ENCODE measurements at regions not wholly inside any gene's neighbourhood (a gene's known extent, or its start where the extent isn't known, plus 50 kb on each side); places are given as distances from the start of the nearest gene placed in this dataset.

DNA sequence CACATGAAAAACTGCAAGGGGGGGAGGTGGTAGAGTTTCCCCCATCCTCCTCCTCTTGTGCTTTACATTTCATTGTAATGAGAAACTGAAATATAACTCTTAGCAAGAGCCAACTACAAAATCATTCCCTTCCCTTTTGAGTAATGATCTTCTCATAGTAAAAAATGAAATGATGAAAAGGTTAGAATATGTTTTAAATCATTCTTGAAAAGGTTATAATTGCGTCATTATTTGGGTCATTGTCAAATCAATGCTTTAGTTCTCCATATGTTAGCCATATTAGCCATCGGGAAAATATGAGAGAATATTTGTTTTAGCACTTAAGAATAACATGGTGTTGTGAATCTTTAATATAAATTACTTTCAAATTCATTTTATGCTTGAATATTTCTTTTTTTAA lies 1185.0 kb upstream of the CDH18 start:
- no peak for DNase-seq (ENCODE audit: low read depth)

DNA sequence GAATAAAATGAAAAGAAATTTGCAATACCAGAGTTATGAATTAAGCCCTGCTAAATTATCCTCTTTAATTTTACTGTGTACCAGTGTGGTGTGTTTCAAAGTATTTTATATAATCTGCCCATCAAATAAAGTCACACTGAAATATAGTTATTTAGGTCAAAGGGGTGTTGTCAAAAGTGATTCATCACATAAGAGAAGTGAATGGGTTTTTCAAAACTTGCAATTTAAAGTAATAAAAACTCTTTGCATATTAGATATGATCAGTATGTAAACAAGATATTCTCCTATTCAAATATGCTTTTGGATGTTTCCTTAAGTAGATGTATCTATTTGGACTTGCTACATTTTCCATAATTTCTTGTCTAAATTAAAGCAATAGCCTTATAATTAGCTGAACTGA lies 1183.0 kb upstream of the CDH18 start:
- no peak for DNase-seq (ENCODE audit: low read depth)

- DNase-seq (ENCODE audit: low read depth): no peak
These were observed 1180.6 kb upstream of the CDH18 start for GRCh38 chr5:21168557-21168956.

DNA sequence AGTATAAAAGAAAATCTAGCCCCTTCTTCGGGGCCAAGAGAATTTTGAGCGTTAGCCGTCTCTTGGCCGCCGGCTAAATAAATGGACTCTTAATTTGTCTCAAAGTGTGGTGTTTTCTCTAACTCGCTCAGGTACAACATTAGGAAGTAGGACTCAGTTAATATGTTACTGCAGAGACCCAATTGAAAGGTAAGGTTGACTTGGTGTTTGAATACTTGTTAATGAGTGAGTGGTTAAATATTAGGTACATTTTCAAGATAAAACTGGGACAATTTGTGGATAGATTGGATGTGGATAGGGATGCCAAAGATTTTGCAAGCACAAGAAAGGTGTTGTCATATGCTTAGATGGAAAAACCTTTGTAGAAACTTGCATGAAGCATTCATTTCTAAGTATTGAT lies 1177.3 kb upstream of the CDH18 start:
- DNase-seq (ENCODE audit: low read depth): no peak

DNA sequence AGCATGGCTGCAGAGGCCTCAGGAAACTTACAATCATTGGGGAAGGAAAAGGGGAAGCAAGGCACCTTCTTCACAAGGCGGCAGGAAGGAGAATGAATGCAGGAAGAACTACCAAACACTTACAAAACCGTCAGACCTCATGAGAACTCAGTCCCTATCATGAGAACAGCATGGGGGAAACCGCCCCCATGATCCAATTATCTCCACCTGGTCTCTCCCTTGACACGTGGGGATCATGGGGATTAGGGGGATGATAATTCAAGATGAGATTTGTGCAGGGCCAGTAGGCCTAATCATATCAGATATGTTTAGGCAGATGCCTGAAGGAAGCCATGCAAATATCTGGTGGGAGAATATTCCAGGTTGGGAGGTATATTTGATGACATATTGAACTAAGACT lies 1176.4 kb upstream of the CDH18 start:
- no peak for DNase-seq (ENCODE audit: low read depth)

DNA sequence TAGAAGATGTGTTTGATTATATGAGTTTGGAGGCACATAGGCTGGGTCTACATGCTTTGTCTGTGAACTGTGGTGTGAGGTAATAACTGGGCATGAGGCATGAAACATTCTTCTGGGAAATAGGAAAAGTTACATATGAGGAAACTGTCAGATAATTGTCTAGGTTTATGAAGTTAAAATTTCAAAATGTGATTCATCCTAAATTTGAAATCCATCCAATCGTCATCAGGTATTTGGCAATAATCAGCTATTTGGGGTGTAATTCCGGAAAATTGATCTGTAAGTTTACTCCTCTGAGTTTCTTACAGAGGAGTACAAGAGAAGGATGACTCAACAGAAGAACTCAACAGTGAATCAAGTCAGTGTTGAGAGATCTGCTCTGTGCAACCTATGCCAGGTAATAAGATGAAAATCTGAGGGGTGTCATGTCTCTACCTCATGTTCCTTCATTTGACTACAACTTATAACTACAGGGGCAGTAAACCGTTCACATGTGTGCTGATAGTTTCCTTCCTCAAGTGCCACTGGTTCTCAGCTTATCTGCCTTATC lies 1171.6 kb upstream of the CDH18 start:
- no peak for DNase-seq (ENCODE audit: low read depth)

- no peak for DNase-seq (ENCODE audit: low read depth)
These were observed 1166.5 kb upstream of the CDH18 start for GRCh38 chr5:21154526-21154925.

DNA sequence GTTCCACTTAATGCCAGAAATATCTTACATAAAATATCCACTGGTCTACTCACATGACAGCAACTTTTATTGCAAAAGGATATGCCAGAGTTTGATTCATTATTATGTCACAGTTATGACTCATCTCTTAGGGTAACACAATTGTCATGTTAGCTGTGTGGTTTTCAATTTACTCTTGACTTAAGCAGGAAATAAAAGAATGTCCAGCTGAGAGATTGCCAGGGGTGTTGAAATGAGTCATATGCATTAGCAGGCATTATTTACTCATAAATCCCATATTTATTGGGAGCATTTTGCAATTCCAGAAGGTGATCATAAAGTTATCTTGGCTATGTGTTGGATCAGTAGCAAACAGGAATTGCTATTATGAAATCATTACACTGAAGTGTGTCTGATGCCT lies 1164.6 kb upstream of the CDH18 start:
- peak; percentile 86 for DNase-seq (ENCODE audit: low read depth)

- no peak for DNase-seq (ENCODE audit: low read depth)
These were observed 1157.4 kb upstream of the CDH18 start for GRCh38 chr5:21145376-21145775.

- no peak for DNase-seq (ENCODE audit: low read depth)
These were observed 1155.7 kb upstream of the CDH18 start for GRCh38 chr5:21143686-21144085.

GRCh38 chr5:21142791-21143190 lies 1154.8 kb upstream of the CDH18 start:
- DNase-seq (ENCODE audit: low read depth): no peak

GRCh38 chr5:21140987-21141386 lies 1153.0 kb upstream of the CDH18 start:
- DNase-seq (ENCODE audit: low read depth): no peak

- no peak for DNase-seq (ENCODE audit: low read depth)
These were observed 1138.2 kb upstream of the CDH18 start for GRCh38 chr5:21126236-21126635.

- DNase-seq (ENCODE audit: low read depth): no peak
These were observed 1137.4 kb upstream of the CDH18 start for GRCh38 chr5:21125238-21125983.

DNA sequence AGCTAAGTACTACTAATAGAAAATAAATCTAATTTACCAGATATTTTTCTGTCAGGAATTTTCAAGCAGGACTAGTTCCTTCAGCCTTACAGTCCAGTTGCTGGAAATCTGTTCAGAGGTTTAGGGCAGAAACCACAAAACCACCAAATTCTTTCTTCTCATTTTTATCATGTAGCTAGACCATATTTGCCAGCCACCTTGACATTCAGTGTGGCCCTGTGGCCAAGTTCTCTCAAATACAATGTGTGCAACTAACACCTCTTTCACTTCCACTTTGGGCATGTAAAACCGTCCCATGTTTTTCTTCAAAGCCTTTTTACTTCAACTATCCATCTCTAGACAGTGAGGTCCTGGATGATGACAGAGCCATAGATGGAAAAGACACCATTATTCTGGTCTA lies 1133.2 kb upstream of the CDH18 start:
- no peak for DNase-seq (ENCODE audit: low read depth)

DNA sequence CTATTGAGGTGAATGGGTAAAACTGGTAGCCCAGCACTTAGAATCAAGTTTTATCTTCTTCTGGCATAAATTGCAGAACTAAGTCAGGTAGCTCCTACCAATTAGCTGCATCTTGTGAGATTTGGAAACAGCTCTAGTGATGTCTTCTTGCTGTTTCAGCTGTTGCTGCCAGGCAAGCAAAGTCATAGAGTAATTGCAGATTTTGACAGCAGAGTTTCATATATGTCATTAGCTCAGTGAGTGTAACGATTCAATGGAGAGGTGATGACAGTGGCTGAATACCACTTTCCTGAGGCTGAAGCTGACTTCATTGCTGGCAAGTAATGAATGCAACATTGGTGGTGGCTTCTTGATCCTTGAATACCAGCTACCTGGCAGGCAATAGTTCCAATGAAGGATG lies 1109.7 kb upstream of the CDH18 start:
- DNase-seq (ENCODE audit: low read depth): no peak

- DNase-seq (ENCODE audit: low read depth): no peak
These were observed 1106.6 kb upstream of the CDH18 start for GRCh38 chr5:21094619-21095018.

DNA sequence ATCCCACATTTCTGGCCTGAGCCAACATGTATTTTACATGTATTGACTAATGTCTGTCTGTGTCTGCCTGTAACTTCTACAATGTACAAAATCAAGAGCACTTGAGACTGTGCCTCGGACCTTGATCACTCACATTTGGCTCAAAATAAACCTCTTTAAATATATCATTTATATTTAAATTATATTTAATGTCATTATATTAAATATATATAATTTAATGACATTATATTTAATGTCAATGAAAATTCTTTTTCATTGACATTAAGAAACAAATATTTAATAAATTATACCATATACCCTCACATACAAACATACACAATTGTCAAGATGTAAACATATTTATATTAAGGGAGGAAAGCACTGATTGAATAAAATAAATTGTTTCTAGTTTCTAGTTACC lies 1099.8 kb upstream of the CDH18 start:
- no peak for DNase-seq (ENCODE audit: low read depth)

GRCh38 chr5:21085791-21086190 lies 1097.8 kb upstream of the CDH18 start:
- no peak for DNase-seq (ENCODE audit: low read depth)

DNA sequence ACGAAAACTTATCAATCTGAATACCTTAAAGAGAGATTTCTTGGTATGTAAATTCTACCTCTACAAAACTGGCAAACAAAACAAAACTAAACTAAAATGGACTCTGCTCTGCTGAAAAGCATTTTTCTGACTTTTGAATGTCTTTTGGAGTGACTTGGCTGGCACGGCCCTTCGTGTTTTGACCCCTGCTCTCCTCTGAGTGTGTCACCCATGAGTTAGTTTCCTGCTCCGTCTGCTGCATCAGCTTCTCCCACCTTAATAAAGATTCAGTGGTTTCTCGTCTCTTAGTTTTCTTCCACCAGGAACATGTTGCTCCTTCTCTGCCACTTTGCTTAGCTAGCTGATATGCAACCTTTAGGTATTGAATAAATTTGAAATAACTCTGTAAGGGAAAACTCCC lies 1084.0 kb upstream of the CDH18 start:
- DNase-seq (ENCODE audit: low read depth): peak; percentile 61

- peak; percentile 17 for DNase-seq (ENCODE audit: low read depth)
These were observed 1083.4 kb upstream of the CDH18 start for GRCh38 chr5:21071421-21071820.

DNA sequence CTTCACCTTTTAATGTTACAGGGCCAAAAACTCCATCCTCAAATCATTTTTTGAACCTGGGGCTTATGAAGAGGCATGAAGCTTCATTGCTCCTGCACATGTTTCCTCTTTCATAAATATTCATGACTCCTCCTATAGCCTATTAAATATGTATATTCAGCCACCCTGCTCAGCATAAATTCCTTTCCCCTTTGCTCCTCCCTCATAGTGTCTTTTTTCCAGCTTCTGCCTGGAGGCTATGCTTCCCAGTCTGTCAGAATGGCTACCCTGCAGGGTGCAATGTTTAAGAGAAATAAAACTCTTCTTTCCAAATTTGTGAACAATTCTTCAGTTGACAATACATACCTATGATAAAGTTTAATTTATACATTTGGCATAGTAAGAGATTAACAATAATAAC lies 1082.9 kb upstream of the CDH18 start:
- peak; percentile 12 for DNase-seq (ENCODE audit: low read depth)

DNA sequence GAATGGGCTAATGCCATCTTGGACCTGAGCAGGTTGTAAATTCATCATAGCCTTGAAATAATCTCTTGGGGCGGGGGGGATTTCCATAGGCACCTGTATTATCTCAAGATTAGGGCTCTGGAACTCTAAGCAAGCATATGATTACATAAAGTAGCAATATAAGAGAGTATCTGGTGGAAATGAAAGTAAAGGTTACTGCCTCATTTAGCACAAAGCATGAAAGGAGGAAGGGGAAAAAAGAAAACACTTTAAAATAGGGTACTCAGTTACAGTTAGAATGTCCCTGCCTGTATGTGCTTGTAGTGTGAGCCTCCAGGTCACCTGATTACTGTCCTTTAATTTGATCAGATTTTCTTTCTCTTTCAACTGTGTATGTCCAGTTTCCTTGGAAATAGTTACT lies 1079.7 kb upstream of the CDH18 start:
- DNase-seq (ENCODE audit: low read depth): no peak

DNA sequence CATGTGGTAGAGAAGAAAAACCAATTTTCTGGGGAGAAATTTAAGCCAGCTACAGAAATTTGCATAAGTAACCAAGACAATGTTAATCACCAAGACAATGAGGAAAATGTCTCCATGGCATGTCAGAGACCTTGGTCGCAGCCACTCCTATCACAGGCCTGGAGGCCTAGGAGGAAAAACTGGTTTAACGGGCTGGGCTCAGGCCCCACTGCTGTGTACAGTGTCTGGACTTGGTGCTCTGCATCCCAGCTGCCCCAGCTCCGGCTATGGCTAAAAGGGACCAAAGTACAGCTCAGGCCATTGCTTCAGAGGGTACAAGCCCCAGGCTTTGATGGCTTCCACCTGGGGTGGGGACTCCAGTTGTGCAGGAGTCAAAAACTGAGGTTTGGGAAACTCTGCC lies 1075.1 kb upstream of the CDH18 start:
- DNase-seq (ENCODE audit: low read depth): no peak
